ENCODE measurements at regions not wholly inside any gene's neighbourhood (a gene's known extent, or its start where the extent isn't known, plus 50 kb on each side); places are given as distances from the start of the nearest gene placed in this dataset.
A peak's percentile ranks its signal among the peaks of the same experiment; 100 is the strongest.
"Not testable (repeated sequence)": the region's sequence is repeated elsewhere in the genome, so short reads cannot be mapped to it uniquely, and the experiment has no call there.

GRCh38 chr10:29363930-29364329 is 75.1 kb downstream of the LYZL1 start:
- not testable (repeated sequence) for DNase-seq

DNA sequence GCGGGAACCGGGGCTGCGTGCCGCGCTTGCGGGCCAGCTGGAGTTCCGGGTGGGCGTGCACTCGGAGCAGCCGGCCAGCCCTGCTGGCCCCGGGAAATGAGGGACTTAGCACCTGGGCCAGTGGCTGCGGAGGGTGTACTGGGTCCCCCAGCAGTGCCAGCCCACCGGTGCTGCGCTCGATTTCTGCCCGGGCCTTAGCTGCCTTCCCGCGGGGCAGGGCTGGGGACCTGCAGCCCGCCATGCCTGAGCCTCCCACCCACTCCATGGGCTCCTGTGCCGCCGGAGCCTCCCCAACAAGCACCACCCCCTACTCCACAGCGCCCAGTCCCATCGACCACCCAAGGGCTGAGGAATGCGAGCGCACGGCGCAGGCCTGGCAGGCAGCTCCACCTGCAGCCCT is 77.3 kb downstream of the LYZL1 start:
- DNase-seq: not testable (repeated sequence)

DNA sequence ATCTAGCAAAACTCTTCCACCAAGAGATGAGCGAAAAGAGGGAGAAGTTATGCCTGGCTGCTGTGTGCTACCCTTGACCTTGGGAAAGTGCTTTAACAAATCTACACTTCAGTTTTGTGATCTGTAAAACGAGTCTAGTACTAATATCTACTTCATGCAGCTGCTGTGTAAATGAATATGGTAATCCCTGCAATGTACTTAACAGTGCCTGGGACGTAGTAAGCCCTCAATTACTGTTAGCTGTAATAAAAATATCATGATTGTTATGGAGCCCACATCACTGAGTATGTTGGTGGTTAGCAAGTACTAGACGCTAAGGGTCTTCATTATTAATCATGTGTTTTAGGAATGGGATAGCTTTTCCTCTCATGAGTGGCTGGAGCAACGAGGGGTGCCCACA is 80.5 kb downstream of the LYZL1 start:
- DNase-seq: no peak

DNA sequence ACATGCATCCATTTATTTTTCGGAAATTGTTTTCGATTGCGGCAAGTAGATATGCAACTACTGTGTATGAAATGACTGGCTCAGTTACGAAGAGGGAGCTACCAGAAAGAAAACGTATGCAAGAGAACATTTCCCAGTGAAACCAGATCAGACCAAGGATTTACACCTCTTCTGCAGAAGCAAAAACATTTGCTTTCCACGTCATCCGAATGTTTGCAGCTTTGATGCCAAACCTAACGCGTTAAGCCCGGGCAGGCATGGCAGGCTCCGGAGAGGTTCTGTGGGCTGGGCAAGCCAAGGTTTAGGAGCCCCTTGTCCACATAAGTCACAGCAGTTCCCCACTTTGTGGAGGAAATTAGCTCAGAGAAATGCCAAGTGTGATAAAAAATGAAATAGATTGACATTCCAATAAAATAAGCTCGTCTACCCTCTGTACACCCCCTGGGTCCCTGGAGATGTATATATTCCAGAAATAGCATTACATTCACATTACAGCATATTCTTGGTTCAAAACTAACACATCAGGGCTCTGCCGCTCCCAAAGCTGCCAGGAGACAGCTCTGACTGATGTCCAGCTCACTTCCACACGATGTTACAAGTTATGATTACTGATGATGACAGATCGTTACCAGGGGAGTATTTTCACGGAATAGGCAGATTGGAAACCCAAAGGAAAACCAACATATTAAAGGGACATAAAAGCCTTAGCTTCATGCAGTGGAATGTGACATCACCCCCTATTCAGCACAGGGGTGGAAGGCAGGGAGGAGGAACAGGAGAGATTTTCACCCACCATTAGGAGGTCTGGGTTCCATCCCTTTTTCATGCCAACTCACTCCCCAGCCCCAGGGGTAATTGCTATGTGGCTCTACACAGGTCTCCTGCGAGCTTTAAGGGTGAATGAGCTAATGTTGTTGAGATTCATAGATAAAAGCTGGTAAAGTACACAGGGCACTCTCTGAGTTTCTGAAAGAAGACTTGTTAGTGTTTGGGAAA is 81.5 kb downstream of the LYZL1 start:
- DNase-seq: no peak

- DNase-seq: no peak
These were observed 84.0 kb downstream of the LYZL1 start for GRCh38 chr10:29372920-29373319.

- DNase-seq: no peak
These were observed 85.3 kb downstream of the LYZL1 start for GRCh38 chr10:29374162-29374561.

DNA sequence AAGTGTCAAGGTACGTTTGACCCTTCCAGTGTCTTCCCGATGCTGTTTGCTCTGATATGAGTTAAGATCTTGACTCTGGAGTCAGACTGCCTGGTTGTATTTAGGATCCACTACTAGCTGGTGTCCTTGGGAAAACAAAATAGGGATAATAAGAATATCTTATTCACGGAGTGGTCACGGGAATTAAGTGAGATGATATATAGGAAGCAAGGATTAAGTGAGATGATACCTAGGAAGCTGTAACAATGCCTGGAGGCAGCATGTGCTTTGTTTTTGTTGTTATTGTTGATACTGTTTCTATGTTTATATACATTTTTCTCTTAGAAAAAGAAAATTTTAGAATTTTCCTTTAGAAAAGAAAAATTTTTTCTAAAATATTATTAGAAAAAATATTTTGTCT is 87.0 kb downstream of the LYZL1 start:
- no peak for DNase-seq

GRCh38 chr10:29377333-29377961 is 88.6 kb downstream of the LYZL1 start:
- DNase-seq: no peak

- no peak for DNase-seq
These were observed 89.2 kb downstream of the LYZL1 start for GRCh38 chr10:29378106-29378505.

- no peak for DNase-seq
These were observed 90.3 kb downstream of the LYZL1 start for GRCh38 chr10:29379208-29379607.

- not testable (repeated sequence) for DNase-seq
These were observed 91.1 kb downstream of the LYZL1 start for GRCh38 chr10:29379777-29380598.

DNA sequence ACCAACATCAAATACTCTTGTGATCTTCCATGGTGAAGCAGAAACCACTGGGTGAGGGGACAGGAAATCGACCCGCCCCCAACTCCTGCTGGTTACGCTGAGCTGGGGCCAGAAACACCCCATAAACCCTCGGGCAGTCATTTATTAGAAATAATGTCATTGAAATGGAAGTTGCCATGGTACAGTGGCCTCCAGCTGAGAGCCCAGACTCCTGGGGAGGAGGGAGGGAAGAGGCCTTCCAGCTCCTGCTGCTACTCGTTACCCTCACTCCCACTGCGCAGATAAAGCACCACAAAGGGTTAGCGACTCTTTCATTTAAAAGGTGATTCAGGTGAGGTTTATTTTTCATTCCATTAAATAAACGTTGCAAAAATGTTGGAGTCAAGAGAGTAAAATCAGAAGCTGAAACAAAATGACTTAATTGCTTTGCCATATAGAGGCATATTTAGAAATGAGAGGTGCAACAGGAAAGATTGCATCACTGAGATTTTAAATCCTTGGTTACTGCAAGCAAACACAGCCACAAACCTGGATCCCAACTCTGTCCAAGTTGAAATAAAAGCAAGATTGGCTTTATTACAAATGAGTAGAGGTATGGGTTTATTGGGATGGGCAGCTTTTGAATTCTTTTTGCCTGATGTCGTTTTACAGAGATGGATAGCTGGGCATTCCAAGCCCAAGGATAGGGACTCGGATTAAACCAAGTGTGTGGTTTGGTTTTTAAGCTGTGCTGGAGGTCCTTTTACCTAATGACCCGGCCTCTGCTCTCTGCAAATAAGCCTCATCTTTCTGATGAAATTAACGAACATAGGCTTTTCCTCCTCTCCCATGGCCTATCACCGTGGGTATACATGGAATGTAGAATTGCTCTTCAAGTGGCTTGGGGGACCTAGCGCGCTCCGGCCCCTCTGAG is 92.0 kb downstream of the LYZL1 start:
- not testable (repeated sequence) for DNase-seq

- peak; percentile 22 for DNase-seq
These were observed 97.6 kb downstream of the LYZL1 start for GRCh38 chr10:29386342-29386999.

GRCh38 chr10:29387269-29387668 is 98.4 kb downstream of the LYZL1 start:
- DNase-seq: peak; percentile 28

- DNase-seq: not testable (repeated sequence)
These were observed 99.2 kb downstream of the LYZL1 start for GRCh38 chr10:29388112-29388511.

DNA sequence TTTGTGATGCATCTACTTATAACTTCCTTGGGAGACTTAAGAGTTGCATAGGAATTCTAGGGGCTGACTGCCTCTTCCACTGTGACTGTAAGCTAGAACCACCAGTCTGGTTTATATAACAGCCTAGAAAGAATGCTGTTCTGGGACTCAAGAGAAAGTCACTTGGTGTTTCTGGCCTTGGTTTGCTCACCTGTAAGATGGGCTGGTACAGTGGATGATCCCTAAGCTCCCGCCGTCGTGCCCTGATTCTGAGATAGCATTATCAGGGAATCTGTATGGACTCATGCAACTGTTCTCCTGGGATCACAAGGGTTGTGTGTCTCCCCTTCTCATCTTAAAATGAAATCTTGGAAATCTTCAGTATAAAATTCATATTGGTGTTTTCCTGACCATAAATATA is 100.6 kb downstream of the LYZL1 start:
- no peak for DNase-seq

DNA sequence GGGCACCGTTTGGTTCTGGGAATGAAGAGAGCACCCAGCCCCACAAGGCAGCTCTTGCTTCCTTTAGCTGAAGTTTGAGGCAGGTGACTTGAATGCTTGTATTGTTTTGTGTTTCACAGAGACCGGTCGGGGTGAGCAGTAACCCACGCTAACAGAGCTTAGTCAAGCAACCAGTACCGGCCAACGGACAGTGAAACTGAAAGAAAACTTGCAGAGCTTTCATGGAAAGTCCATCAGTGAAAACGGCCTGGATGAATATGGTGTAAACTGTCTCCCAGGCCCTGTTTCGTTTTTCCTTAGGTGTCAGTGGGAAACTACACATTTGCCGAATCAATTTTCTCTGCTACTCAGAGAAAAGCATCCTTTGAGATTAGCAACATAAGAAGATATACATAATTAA is 101.1 kb downstream of the LYZL1 start:
- DNase-seq: no peak

DNA sequence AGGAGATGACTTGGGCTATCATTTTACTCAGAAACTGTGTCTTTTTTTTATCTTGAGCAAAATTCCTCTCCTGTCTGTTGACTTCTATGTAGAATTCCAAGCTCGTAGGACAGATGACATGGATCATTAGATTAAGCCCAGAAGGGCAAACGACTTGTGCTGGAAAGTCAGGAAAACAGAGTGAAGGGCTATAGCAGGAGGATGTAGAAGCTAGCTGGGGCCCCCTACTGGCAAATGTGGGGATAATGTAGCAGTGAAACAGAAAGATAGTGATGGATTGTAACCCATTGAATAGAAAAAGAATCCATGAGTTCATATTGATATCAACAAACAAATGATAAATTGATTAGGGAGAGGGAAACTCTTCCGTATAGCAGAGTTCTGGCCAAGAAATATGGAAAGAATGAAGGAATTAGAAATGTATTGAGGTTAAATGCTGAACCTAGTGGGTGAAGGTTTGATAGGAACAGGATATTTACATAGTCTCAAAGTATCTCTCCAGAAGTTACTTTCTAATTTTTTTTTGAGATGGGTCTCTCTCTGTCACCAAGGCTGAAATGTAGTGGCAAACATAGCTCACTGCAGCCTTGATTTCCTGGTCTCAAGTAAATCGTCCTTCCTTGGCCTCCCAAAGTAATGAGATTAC is 103.6 kb downstream of the LYZL1 start:
- peak; percentile 6 for DNase-seq

DNA sequence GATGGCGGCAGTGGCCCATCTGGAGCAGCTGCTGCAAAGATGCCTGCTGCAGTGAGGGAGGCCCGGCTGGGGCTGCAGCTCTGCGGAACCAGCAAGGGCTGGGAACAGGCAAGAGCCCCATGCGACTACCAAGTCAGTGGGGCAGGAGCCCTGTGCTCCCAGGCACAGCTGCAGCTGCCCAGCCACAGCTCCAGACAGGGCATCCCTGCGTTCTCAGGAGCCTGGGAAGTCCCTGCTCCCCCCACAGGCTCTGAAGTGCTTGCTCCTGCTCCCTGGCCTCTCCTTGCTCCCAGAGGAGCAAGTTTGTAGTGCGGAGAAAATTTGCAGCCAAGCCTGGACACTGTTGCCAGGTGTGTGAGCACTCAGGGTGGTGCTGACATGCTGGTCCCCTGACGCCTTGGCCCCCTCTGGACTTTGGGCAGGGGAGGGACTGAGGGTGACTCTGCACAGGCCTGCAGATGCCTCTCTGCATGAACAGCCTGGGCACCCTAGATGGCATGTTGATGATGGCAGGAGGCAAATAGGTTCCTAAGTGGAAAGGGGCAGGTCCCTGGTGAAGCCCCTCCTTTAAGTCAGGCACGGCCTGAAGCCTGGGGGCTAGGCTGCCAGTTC is 105.6 kb downstream of the LYZL1 start:
- DNase-seq: no peak

- no peak for DNase-seq
These were observed 106.5 kb downstream of the LYZL1 start for GRCh38 chr10:29395409-29395808.

GRCh38 chr10:29397221-29397620 is 108.4 kb downstream of the LYZL1 start:
- DNase-seq: no peak

All from NCI-H2029 treated with DMSO at 0.1 percent for 48 hours (cell line).